ENCODE measurements at regions not wholly inside any gene's neighbourhood (a gene's known extent, or its start where the extent isn't known, plus 50 kb on each side); places are given as distances from the start of the nearest gene placed in this dataset.
"Not testable (repeated sequence)": the region's sequence is repeated elsewhere in the genome, so short reads cannot be mapped to it uniquely, and the experiment has no call there.

- ATAC-seq (no peak), DNase-seq (no peak)
- no peak overlapping the region for H3K4me3 ChIP-seq
- no peaks in the 10 kb centered on the region for H3K4me1 ChIP-seq
- H3K27me3 ChIP-seq (ENCODE audit: low read depth): no peaks in the 10 kb centered on the region
- no peaks in the 10 kb centered on the region for H3K36me3 ChIP-seq
- H3K9me3 ChIP-seq: no peaks in the 10 kb centered on the region
- no peak overlapping the region for H3K27ac ChIP-seq
- TF ChIP-seq, protein P1, sequence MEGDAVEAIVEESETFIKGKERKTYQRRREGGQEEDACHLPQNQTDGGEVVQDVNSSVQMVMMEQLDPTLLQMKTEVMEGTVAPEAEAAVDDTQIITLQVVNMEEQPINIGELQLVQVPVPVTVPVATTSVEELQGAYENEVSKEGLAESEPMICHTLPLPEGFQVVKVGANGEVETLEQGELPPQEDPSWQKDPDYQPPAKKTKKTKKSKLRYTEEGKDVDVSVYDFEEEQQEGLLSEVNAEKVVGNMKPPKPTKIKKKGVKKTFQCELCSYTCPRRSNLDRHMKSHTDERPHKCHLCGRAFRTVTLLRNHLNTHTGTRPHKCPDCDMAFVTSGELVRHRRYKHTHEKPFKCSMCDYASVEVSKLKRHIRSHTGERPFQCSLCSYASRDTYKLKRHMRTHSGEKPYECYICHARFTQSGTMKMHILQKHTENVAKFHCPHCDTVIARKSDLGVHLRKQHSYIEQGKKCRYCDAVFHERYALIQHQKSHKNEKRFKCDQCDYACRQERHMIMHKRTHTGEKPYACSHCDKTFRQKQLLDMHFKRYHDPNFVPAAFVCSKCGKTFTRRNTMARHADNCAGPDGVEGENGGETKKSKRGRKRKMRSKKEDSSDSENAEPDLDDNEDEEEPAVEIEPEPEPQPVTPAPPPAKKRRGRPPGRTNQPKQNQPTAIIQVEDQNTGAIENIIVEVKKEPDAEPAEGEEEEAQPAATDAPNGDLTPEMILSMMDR (IDR thresholded peaks at IDR 0.05): no peak
- intact Hi-C loops (cut with DNase I): no loop called here
These were observed 144.0 kb upstream of the PALMD start for GRCh38 chr1:99501871-99502270.

DNA sequence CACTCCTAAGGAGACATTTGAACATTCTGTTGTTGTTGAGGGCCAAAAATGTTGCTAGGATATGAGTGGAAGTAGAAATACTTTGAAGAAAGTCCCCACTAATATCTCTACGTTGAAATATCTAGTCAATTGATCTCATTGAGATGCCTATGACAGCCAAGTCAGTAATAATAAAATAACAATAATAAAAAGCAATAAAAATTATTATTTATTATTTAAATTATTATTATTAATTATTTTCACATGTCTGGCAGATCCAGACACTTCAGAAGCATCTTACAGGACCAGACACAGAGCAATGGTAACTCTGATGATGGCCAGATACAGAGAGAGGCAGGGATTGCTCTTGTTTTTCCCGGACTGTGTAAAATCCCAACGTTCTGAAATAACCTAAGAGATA, 143.5 kb upstream of the PALMD start:
- H3K4me1 ChIP-seq: no peaks in the 10 kb centered on the region
- H3K4me3 ChIP-seq: no peak overlapping the region
- TF ChIP-seq, protein P1 (IDR thresholded peaks at IDR 0.05): no peak
- H3K36me3 ChIP-seq: no peaks in the 10 kb centered on the region
- H3K27ac ChIP-seq: no peak overlapping the region
- intact Hi-C loops (cut with DNase I): no loop called here
- no peaks in the 10 kb centered on the region for H3K27me3 ChIP-seq (ENCODE audit: low read depth)
- DNase-seq (no peak), ATAC-seq (no peak)
- no peaks in the 10 kb centered on the region for H3K9me3 ChIP-seq

DNA sequence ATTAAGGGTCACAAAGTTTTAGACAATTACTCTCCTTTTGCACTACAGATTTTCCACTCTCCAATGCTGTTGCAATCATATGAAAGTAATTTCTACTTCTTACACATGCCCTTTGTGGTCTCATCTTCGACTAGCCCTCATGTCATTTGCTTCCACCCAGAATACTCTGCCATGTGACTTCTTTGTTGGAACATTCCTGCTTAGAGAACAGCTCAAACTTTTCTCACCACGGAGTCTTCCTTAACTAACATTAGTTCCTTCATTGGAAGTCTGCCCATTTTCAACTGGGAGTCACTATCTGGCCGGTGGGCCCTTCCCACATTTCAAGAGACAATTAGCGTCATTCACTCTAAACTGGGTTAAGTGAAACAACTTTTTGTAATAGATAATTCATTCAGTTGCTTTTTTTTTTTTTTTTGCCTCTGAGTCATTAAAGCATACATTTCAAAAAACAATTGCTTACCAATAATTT, 142.6 kb upstream of the PALMD start:
- H3K9me3 ChIP-seq: no peaks in the 10 kb centered on the region
- no peak overlapping the region for H3K27ac ChIP-seq
- intact Hi-C loops (cut with DNase I): no loop called here
- no peaks in the 10 kb centered on the region for H3K36me3 ChIP-seq
- no peak for ATAC-seq
- no peak for DNase-seq
- no peak overlapping the region for H3K4me3 ChIP-seq
- TF ChIP-seq, protein P1 (IDR thresholded peaks at IDR 0.05): no peak
- no peaks in the 10 kb centered on the region for H3K27me3 ChIP-seq (ENCODE audit: low read depth)
- H3K4me1 ChIP-seq: no peaks in the 10 kb centered on the region

DNA sequence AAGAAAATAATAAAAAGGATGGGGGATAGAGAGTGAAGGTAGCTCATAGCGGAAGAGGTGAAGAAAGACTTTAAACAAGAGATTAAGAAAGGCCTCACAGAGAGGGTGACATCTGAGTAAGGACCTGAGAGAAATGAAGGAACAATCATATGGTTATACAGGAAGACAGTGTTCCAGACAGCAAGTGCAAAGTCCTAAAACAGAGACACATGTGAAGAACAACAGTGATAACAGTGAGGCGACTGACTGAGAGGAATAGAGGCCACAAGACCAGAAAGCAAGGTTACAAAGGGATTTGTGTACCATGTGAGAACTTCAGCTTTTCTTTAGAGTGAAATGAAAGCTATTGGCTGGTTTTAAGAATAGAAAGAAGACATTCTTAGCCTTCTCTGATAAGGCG, 141.6 kb upstream of the PALMD start:
- DNase-seq (no peak), ATAC-seq (no peak)
- H3K27me3 ChIP-seq (ENCODE audit: low read depth): no peaks in the 10 kb centered on the region
- TF ChIP-seq, protein P1 (IDR thresholded peaks at IDR 0.05): no peak
- no peaks in the 10 kb centered on the region for H3K4me1 ChIP-seq
- H3K27ac ChIP-seq: no peak overlapping the region
- no peak overlapping the region for H3K4me3 ChIP-seq
- intact Hi-C loops (cut with DNase I): no loop called here
- H3K36me3 ChIP-seq: no peaks in the 10 kb centered on the region
- H3K9me3 ChIP-seq: no peaks in the 10 kb centered on the region

- ATAC-seq (no peak), DNase-seq (no peak)
- H3K36me3 ChIP-seq: no peaks in the 10 kb centered on the region
- TF ChIP-seq, protein P1 (IDR thresholded peaks at IDR 0.05): no peak
- H3K27me3 ChIP-seq (ENCODE audit: low read depth): no peaks in the 10 kb centered on the region
- H3K27ac ChIP-seq: no peak overlapping the region
- H3K4me3 ChIP-seq: no peak overlapping the region
- H3K4me1 ChIP-seq: no peaks in the 10 kb centered on the region
- no peaks in the 10 kb centered on the region for H3K9me3 ChIP-seq
- intact Hi-C loops (cut with DNase I): no loop called here
These were observed 139.3 kb upstream of the PALMD start for GRCh38 chr1:99506631-99507030.

DNA sequence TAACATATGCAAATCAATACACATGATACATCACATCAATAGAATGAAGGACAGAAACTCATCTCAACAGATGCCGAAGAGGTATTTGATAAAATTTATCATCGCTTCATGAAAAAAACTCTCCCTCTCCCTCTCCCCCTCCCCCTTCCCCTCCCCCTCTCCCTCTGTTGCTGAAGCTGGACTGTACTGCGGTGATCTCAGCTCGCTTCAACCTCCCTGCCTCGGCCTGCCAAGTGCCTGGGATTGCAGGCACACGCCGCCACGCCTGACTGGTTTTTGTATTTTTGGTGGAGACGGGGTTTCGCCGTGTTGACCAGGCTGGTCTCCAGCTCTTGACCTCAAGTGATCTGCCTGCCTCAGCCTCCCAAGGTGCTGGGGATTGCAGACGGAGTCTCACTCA, 138.5 kb upstream of the PALMD start:
- H3K36me3 ChIP-seq; intact Hi-C loops (cut with DNase I); ATAC-seq; H3K4me3 ChIP-seq; DNase-seq; H3K27me3 ChIP-seq (ENCODE audit: low read depth); H3K4me1 ChIP-seq; H3K9me3 ChIP-seq; H3K27ac ChIP-seq: not testable (repeated sequence)
